ENCODE measurements at regions not wholly inside any gene's neighbourhood (a gene's known extent, or its start where the extent isn't known, plus 50 kb on each side); places are given as distances from the start of the nearest gene placed in this dataset.

DNA sequence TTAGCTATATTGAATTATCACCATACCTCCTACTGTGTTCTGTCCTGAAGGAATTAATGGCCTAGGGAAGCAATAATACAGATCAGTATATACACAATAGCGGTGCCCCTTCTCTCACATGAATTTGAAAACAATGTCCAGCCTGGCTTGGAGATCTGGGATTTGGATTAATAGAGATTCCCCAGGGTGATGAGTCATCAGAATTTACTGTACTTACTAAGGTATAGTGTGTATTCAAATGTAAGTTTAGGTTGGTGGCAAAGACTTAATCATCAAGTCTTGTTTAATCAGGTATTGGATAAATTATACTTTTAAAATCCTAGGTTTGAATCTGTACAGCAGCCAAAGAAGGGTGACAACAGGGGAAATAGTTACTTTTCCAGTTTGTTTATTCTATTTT is 121.5 kb downstream of the FEM1C start:
- TF ChIP-seq, protein P1, sequence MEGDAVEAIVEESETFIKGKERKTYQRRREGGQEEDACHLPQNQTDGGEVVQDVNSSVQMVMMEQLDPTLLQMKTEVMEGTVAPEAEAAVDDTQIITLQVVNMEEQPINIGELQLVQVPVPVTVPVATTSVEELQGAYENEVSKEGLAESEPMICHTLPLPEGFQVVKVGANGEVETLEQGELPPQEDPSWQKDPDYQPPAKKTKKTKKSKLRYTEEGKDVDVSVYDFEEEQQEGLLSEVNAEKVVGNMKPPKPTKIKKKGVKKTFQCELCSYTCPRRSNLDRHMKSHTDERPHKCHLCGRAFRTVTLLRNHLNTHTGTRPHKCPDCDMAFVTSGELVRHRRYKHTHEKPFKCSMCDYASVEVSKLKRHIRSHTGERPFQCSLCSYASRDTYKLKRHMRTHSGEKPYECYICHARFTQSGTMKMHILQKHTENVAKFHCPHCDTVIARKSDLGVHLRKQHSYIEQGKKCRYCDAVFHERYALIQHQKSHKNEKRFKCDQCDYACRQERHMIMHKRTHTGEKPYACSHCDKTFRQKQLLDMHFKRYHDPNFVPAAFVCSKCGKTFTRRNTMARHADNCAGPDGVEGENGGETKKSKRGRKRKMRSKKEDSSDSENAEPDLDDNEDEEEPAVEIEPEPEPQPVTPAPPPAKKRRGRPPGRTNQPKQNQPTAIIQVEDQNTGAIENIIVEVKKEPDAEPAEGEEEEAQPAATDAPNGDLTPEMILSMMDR (IDR thresholded peaks at IDR 0.05; ENCODE audit: low read length), result no peak
- TF ChIP-seq EZH2 (IDR thresholded peaks at IDR 0.05; ENCODE audit: borderline replicate concordance, low read length), result no peak

Measured in OCI-LY1 (cell line).